Subcutaneous abdominal adipose tissue (tissue), 5 donors: ENCODE measurements at regions not wholly inside any gene's neighbourhood (a gene's known extent, or its start where the extent isn't known, plus 50 kb on each side); places are given as distances from the start of the nearest gene placed in this dataset.

Source experiments
- H3K27ac ChIP-seq: one replicate; pipeline ENCODE4 v1.7.0; 2013; ENCODE audit warnings: low read depth, mild to moderate bottlenecking, inconsistent platforms, low read length, moderate library complexity
- H3K27me3 ChIP-seq, 5 donors: one replicate each; pipeline ENCODE4 v1.7.0; 2013; ENCODE audit warnings: low read length in 5 of 5, inconsistent platforms in 1 of 5; ENCODE audit not compliant: control insufficient read depth in 5 of 5, insufficient read depth in 4 of 5
- H3K36me3 ChIP-seq, 5 donors: one replicate each; pipeline ENCODE4 v1.7.0; 2013; ENCODE audit warnings: low read length in 5 of 5; ENCODE audit not compliant: control insufficient read depth in 5 of 5, insufficient read depth in 5 of 5
- H3K4me1 ChIP-seq, 5 donors: one replicate each; pipeline ENCODE4 v1.7.0; 2013; ENCODE audit warnings: low read length in 5 of 5, mild to moderate bottlenecking in 3 of 5, moderate library complexity in 1 of 5; ENCODE audit not compliant: control insufficient read depth in 5 of 5, insufficient read depth in 5 of 5
- H3K4me3 ChIP-seq, 5 donors: one replicate each; pipeline ENCODE4 v1.7.0; 2013; ENCODE audit warnings: low read length in 5 of 5, low read depth in 1 of 5
- H3K9ac ChIP-seq, 5 donors: one replicate each; pipeline ENCODE4 v1.7.0; 2013; ENCODE audit warnings: low read length in 5 of 5, mild to moderate bottlenecking in 4 of 5, moderate library complexity in 3 of 5
- H3K9me3 ChIP-seq, 5 donors: one replicate each; pipeline ENCODE4 v1.7.0; 2013; ENCODE audit warnings: low read length in 5 of 5; ENCODE audit not compliant: control insufficient read depth in 5 of 5
- donor health status: healthy.
- donor health status: healthy.
- donor health status: healthy.
- donor health status: healthy.
- donor health status: healthy.

DNA sequence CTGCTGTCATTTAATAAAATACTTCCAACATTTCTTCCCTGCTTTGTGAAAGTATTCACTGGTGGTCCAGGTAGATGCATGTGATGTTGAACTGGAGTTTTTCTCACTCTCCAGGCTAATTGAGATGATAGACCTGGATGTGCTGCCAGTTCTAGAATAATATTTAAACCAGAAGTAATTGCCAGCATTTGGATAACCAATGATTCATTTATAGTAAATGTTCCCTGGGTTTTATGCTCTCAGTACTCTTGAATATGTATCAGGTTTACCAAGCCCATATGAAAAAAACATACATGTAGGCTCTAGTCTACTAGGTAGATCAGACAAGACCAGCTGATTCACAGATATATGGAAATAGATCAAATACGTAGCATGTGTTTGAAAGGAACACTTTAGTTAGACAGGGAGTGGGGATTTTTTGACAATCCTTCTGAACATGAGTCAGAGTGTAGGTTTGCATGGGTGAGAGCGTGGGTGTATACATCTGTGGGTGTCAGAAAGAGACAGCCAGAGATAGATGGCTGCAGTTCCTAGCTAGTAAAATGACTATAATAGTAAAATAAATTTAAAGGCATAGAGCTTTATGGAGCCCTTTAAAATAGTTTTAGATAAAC, 115.1 kb downstream of the NAB1 start:
- Histone ChIP-seq H3K4me1 (peaks cover 0 to 11% (median 0%) of the 10 kb centered on the region in 5 donors), H3K9me3 (no peaks in the 10 kb centered on the region), H3K36me3 (no peaks in the 10 kb centered on the region), H3K4me3 (no peak overlapping the region), H3K27me3 (no peaks in the 10 kb centered on the region), H3K9ac (no peak overlapping the region), H3K27ac (no peak overlapping the region)

GRCh38 chr2:190765386-190766173, 115.0 kb upstream of the GLS start:
- Histone ChIP-seq H3K27me3 (no peaks in the 10 kb centered on the region), H3K4me1 (peaks cover 0 to 11% (median 0%) of the 10 kb centered on the region in 5 donors), H3K4me3 (no peak overlapping the region), H3K9me3 (no peaks in the 10 kb centered on the region), H3K36me3 (no peaks in the 10 kb centered on the region), H3K27ac (no peak overlapping the region), H3K9ac (no peak overlapping the region)

- Histone ChIP-seq H3K4me3 (no peak overlapping the region), H3K4me1 (peaks cover 0 to 11% (median 0%) of the 10 kb centered on the region in 5 donors), H3K27ac (no peak overlapping the region), H3K36me3 (no peaks in the 10 kb centered on the region), H3K9ac (no peak overlapping the region), H3K9me3 (no peaks in the 10 kb centered on the region), H3K27me3 (no peaks in the 10 kb centered on the region)
These were observed 114.4 kb upstream of the GLS start for GRCh38 chr2:190766174-190766572.

DNA sequence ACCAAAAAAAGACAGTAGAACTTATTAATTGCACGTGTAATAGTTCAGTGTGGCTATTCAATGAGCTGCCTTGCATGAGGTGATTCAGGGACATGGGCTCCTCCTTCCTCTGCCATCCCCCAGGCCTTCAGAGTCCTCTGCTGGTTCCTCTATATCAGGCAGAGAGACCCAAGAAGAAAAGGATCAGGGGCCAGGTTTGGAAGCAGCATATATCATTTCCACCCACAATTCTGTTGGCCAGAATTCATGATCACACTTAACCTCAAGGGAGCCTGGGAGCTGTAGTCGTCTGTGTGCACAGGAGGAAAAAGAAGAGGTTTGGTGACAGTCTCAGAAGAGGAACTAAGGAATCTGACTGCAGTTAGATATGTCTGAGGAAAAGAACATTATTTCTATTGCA, 114.0 kb upstream of the GLS start:
- H3K36me3 ChIP-seq = no peaks in the 10 kb centered on the region
- H3K27ac ChIP-seq = no peak overlapping the region
- peaks cover 0 to 8% (median 0%) of the 10 kb centered on the region in 5 donors for H3K4me1 ChIP-seq
- H3K27me3 ChIP-seq = no peaks in the 10 kb centered on the region
- H3K4me3 ChIP-seq = no peak overlapping the region
- H3K9me3 ChIP-seq = no peaks in the 10 kb centered on the region
- H3K9ac ChIP-seq = no peak overlapping the region

DNA sequence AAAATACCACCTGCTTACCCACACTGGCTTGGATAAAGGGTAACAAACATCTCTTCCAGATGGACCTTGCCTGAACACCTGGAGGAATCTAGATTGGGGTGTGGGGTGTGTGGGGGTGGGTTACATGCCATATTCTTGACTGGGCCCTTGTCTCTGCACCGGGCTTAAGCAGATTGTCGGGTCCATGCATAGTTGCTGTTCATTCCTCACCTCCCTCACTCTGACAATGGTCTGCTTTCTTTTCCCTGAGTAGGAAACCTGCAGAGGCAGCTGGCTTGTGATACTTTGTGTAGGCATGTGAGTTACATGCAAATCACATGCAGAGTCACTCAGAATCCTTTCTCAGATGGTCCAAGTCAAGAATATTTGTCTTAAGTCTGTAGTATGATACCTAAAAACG, 112.8 kb upstream of the GLS start:
- Histone ChIP-seq H3K27ac (no peak overlapping the region), H3K9me3 (no peaks in the 10 kb centered on the region), H3K4me1 (peaks cover 0 to 8% (median 0%) of the 10 kb centered on the region in 5 donors), H3K36me3 (no peaks in the 10 kb centered on the region), H3K9ac (no peak overlapping the region), H3K27me3 (no peaks in the 10 kb centered on the region), H3K4me3 (no peak overlapping the region)

- Histone ChIP-seq H3K4me3 (no peak overlapping the region), H3K27ac (no peak overlapping the region), H3K9me3 (no peaks in the 10 kb centered on the region), H3K9ac (no peak overlapping the region), H3K4me1 (peaks cover 0 to 8% (median 0%) of the 10 kb centered on the region in 5 donors), H3K36me3 (no peaks in the 10 kb centered on the region), H3K27me3 (no peaks in the 10 kb centered on the region)
These were observed 111.4 kb upstream of the GLS start for GRCh38 chr2:190769258-190769657.

GRCh38 chr2:190771726-190772125, 108.9 kb upstream of the GLS start:
- H3K4me1 ChIP-seq = no peaks in the 10 kb centered on the region
- H3K27ac ChIP-seq = no peak overlapping the region
- no peaks in the 10 kb centered on the region for H3K27me3 ChIP-seq
- no peak overlapping the region for H3K4me3 ChIP-seq
- no peaks in the 10 kb centered on the region for H3K9me3 ChIP-seq
- no peaks in the 10 kb centered on the region for H3K36me3 ChIP-seq
- H3K9ac ChIP-seq = no peak overlapping the region

DNA sequence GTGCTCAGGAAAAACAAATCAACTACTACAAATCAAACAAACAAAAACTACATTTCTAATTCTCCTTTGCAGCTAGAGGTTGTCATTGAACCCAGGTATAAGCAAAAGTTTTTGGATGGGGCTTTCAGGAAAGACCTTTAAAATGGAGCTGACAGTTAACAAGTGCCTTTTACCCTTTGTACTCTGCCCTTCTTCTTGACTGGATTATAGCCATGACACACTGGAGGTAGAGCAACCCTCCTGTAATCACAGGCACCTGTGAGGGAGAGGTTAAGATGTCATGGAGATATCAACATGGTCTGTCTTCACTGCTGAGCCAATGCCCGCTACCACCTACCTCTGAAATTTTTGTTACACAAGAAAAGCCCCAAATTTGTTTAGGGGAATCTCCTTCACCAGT, 100.0 kb upstream of the GLS start:
- H3K9me3 ChIP-seq = peaks cover 0 to 10% (median 6%) of the 10 kb centered on the region in 5 donors
- no peaks in the 10 kb centered on the region for H3K4me1 ChIP-seq
- H3K36me3 ChIP-seq = no peaks in the 10 kb centered on the region
- H3K27ac ChIP-seq = no peak overlapping the region
- H3K4me3 ChIP-seq = no peak overlapping the region
- H3K9ac ChIP-seq = no peak overlapping the region
- peaks cover 0 to 2% (median 0%) of the 10 kb centered on the region in 5 donors for H3K27me3 ChIP-seq

DNA sequence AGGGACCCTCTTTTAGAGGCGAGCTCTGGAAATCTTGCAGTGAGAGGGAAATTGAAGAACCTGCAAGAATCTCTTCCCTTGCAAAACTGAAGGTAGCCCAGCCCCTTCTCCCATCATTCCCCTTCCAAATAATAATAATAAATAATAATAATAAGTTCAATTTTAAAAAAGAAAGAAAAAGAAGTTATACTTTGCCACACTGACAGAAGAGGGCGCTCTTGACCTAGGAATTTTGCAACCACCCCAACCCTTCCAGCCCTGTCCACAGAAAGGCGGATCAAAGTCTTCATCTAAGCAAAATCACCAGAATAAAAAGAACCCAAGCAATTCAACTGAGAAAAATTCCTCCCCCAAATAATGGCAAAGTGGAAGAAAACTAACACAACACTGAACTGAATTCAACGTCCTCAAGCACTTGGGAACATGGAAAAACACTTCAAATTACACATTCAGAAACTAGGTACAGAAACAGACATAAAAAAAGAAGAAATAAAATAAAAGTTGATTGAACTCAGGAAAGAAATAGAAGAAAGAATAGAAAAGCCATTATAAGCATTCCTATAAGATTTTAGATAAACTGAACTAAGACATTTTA, 98.9 kb upstream of the GLS start:
- H3K36me3 ChIP-seq = no peaks in the 10 kb centered on the region
- H3K27ac ChIP-seq = no peak overlapping the region
- H3K27me3 ChIP-seq = peaks cover 0 to 2% (median 0%) of the 10 kb centered on the region in 5 donors
- peaks cover 0 to 10% (median 6%) of the 10 kb centered on the region in 5 donors for H3K9me3 ChIP-seq
- peaks cover 0 to 4% (median 0%) of the 10 kb centered on the region in 5 donors for H3K4me1 ChIP-seq
- no peak overlapping the region for H3K4me3 ChIP-seq
- H3K9ac ChIP-seq = no peak overlapping the region

GRCh38 chr2:190782264-190782663, 98.4 kb upstream of the GLS start:
- Histone ChIP-seq H3K27me3 (peaks cover 0 to 2% (median 0%) of the 10 kb centered on the region in 5 donors), H3K36me3 (no peaks in the 10 kb centered on the region), H3K4me1 (peaks cover 0 to 5% (median 0%) of the 10 kb centered on the region in 5 donors), H3K27ac (no peak overlapping the region), H3K4me3 (no peak overlapping the region), H3K9ac (no peak overlapping the region), H3K9me3 (peaks cover 0 to 10% (median 6%) of the 10 kb centered on the region in 5 donors)
